ENCODE measurements at regions not wholly inside any gene's neighbourhood (a gene's known extent, or its start where the extent isn't known, plus 50 kb on each side); places are given as distances from the start of the nearest gene placed in this dataset.

DNA sequence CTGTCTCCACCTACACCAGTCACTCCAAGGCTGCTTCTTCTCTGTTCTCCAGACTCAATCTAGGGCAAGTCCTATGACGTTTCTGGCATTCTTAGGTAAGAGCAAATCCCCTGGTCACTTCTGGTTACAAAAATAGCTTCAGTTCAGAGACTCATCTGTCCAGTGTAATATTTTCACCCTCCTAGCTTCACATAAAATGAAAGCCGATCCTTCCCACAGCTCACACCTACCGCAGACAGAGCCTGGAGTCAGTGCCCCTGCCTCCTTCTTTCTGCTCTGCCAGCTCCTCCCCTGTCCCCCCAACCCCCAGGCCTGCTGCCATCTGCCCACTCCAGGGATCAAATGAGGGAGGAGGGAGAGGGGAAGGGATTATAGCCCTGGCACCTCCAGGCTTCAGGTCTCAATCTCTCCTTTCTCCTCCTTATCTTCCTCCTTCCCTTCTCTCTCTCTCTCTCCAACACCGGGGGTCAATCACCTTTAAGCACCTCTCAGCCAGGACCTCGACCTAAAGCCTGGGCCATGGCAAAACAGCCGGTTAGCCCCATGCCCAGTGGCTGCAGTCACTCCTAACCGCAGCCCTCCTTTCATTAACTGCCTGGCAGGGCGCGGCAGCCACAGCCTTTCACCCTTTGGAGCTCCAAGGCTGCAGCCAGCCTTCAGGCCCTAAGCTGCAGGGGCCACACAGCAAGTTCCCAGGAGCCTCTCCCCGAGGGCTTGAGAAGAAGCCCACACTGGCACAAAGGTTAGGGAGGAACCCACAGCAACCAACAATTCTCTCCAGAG lies 292.6 kb upstream of the MGMT start:
- no peak for TF ChIP-seq CTCF (IDR thresholded peaks at IDR 0.05; ENCODE audit: low read depth, low read length)
- H3K4me3 ChIP-seq (replicated peaks in 1 of 2; ENCODE audit: low read depth in 2 of 2, low read length in 2 of 2) = no peak overlapping the region
- DNase-seq (ENCODE audit: low read depth in 2 of 2) = no peak

DNA sequence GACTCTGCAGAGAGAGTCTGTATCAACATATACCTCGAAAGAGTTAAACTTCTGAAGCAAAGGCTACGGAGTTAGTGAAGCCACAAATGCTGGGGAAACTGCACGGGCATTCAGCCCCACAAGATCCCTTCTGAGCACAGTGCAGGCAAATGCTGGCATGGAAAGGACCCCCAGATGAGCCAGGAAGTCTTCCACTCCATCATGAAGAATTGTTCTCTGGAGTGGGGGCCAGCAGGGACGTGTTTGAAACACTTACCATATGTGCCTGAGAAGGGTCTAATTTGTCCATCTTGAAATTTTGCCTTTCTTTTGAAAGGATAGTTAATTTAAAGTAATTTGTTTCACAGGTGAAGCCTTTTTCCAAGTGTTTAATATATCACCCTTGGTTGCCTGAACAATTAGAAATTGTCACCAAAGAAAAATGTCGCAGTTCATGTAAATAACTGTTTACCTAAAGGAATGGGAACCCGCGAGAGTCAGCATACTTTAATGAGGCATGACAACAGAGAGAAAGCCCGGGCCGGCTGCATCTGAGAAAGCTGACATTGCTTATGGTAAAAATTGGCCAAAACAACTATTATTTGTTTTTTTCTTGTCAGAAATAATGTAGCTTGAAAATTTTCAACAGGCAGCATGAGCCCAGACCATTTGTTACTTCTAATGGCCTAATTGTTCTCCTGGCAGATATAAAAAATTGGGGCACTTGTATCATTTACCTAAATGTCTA lies 287.6 kb upstream of the MGMT start:
- DNase-seq (ENCODE audit: low read depth in 2 of 2) = no peak
- no peak overlapping the region for H3K4me3 ChIP-seq (replicated peaks in 1 of 2; ENCODE audit: low read depth in 2 of 2, low read length in 2 of 2)
- TF ChIP-seq CTCF (IDR thresholded peaks at IDR 0.05; ENCODE audit: low read depth, low read length) = no peak

- no peak for DNase-seq (ENCODE audit: low read depth in 2 of 2)
- no peak overlapping the region for H3K4me3 ChIP-seq (replicated peaks in 1 of 2; ENCODE audit: low read depth in 2 of 2, low read length in 2 of 2)
- TF ChIP-seq CTCF (IDR thresholded peaks at IDR 0.05; ENCODE audit: low read depth, low read length) = no peak
Observed at GRCh38 chr10:129179972-129180678, 286.9 kb upstream of the MGMT start.

DNA sequence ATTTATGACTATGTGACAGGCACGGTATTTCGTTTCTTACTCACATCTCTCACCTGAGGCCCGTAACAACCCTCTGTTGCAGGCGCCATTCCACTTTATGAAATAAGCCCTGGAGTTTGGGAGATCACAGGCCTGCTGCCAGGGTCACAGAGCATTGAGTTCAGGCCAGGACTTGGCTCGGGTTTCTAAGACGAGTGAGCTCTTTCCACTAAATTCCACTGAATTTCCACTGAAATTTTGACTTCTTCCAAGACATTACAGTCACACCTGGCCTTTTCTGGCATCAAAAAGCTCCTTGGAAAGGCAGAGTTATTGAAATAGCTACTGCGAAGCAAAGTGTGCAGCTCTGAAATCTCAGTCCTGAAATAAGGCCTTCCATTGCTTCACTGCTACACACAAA lies 282.8 kb upstream of the MGMT start:
- no peak for TF ChIP-seq CTCF (IDR thresholded peaks at IDR 0.05; ENCODE audit: low read depth, low read length)
- H3K4me3 ChIP-seq (replicated peaks in 1 of 2; ENCODE audit: low read depth in 2 of 2, low read length in 2 of 2) = no peak overlapping the region
- DNase-seq (ENCODE audit: low read depth in 2 of 2) = no peak

- H3K4me3 ChIP-seq (replicated peaks in 1 of 2; ENCODE audit: low read depth in 2 of 2, low read length in 2 of 2) = no peak overlapping the region
- no peak for DNase-seq (ENCODE audit: low read depth in 2 of 2)
- TF ChIP-seq CTCF (IDR thresholded peaks at IDR 0.05; ENCODE audit: low read depth, low read length) = no peak
Observed at GRCh38 chr10:129187331-129187730, 279.7 kb upstream of the MGMT start.

DNA sequence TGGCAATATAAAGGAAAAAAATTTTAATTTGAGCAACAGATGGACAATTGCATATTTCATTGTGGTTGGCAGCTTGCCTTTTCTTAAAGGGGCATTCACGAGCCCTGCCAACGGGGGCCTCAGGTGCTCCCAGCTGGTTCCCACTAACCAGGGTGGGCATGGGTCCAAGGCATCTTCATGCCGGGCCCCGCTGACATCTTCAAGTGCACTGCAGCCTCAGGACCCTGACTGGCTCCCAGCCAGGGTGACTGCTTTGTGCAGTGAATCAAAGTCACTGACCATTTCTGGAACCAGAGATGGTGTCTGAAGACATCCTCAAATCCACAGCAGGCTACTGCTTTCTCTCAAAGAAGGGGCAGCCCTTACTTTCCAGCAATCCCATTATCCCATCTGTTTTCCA lies 275.2 kb upstream of the MGMT start:
- H3K4me3 ChIP-seq (replicated peaks in 1 of 2; ENCODE audit: low read depth in 2 of 2, low read length in 2 of 2) = no peak overlapping the region
- DNase-seq (ENCODE audit: low read depth in 2 of 2) = peak in 1 of 2 donors; percentile 1
- TF ChIP-seq CTCF (IDR thresholded peaks at IDR 0.05; ENCODE audit: low read depth, low read length) = no peak
